Uterus (tissue), 2 donors: ENCODE measurements at regions not wholly inside any gene's neighbourhood (a gene's known extent, or its start where the extent isn't known, plus 50 kb on each side); places are given as distances from the start of the nearest gene placed in this dataset.

ENCODE experiments used
- CTCF ChIP-seq, 4 experiments: fragments of 200-600 bp in 2 of 4; fragments of 450-650 bp in 2 of 4; sonication (generic) in 2 of 4; IDR thresholded peaks; one replicate each; pipeline ENCODE4 v1.5.1; 2016 to 2019; ENCODE audit warnings: antibody characterized with exemption in 4 of 4, mild to moderate bottlenecking in 2 of 4, moderate library complexity in 1 of 4
- POLR2A ChIP-seq, 2 donors: fragments of 450-650 bp; IDR thresholded peaks; one replicate each; pipeline ENCODE4 v1.6.1; 2016; ENCODE audit warnings: antibody characterized with exemption in 2 of 2, mild to moderate bottlenecking in 1 of 2, moderate library complexity in 1 of 2

- TF ChIP-seq CTCF (IDR thresholded peaks at IDR 0.05) (no peak), POLR2A (IDR thresholded peaks at IDR 0.05) (no peak)
Observed at GRCh38 chr1:57908147-57908890, 484.5 kb upstream of the DAB1 start.
